Bronchial epithelial cell (primary cell): ENCODE measurements at regions not wholly inside any gene's neighbourhood (a gene's known extent, or its start where the extent isn't known, plus 50 kb on each side); places are given as distances from the start of the nearest gene placed in this dataset.
A peak's percentile ranks its signal among the peaks of the same experiment; 100 is the strongest.

Experiments
- DNase-seq: peaks from one replicate; pipeline ENCODE4 v3.0.0-alpha.2; 2010; ENCODE audit warnings: low read depth
- FAIRE-seq: peaks from 2 replicates; lab custom pipeline; 2011; peaks lifted over from hg19 to GRCh38; lab: Jason Lieb, UNC
- H3K27me3 ChIP-seq: 2 replicates; pipeline ENCODE4 v1.5.1; 2011; ENCODE audit warnings: low read length; ENCODE audit not compliant: control insufficient read depth, insufficient read depth
- H3K36me3 ChIP-seq: 2 replicates; pipeline ENCODE4 v1.5.1; 2011; ENCODE audit warnings: low read length; ENCODE audit not compliant: control insufficient read depth, insufficient read depth
- H3K4me3 ChIP-seq: 2 replicates; pipeline ENCODE4 v1.5.1; 2011; ENCODE audit warnings: mild to moderate bottlenecking, low read depth, low read length, control low read depth
- CTCF ChIP-seq: IDR thresholded peaks from 2 replicates; pipeline ENCODE4 v1.5.1; 2011; ENCODE audit warnings: mild to moderate bottlenecking, moderate library complexity, low read length, control low read depth, inconsistent platforms; ENCODE audit not compliant: insufficient read depth, severe bottlenecking

DNA sequence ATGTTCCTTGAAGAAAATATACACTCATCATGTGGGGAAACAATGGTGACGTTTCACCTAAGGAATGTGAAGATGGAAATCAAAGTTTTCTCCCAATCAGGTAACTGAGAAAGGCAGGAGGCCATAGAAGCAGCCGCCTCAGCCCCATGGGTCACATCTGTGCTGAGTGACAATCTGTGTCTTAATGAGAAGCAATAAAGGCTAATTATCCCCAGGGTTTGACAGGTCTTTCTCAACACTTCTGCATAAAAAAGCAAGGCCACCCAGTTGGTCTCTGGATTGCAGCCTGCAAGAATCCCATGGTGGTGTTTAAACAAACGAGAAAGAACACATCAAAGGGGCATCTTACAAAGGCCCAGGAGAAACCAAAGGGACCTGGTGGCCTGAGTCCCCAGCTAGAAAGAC lies 91.1 kb upstream of the TNS3 start:
- no peaks in the 10 kb centered on the region for H3K36me3 ChIP-seq
- TF ChIP-seq CTCF, result no peak
- DNase-seq (peak; percentile 29), FAIRE-seq (no peak)
- H3K27me3 ChIP-seq, result no peaks in the 10 kb centered on the region
- no peak overlapping the region for H3K4me3 ChIP-seq

DNA sequence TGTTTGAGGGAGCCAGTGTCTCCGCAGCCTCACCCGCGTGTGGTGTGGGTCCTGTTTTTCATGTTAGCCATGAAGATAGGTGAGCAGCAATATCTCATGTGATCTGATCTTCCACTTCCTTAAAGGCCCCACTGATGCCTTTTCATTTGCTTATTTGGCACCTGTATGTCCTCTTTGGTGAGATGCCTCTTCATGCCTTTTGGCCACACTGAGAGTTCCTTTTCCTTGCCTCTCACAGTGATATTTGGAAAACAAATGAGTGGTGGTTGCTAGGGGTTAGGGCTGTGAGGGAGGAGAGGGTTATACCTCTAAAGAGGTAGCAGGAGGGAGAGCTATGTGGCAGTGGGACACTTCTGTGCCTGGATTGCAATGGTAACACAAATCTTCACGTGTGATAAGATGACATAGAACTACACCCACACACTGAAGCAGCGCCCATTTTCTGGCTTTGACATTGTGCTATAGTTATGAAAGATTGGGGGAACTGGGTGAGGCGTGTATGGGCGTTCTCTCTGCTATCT lies 90.4 kb upstream of the TNS3 start:
- no peak overlapping the region for H3K4me3 ChIP-seq
- no peak for TF ChIP-seq CTCF
- DNase-seq (no peak), FAIRE-seq (no peak)
- no peaks in the 10 kb centered on the region for H3K36me3 ChIP-seq
- H3K27me3 ChIP-seq, result no peaks in the 10 kb centered on the region

DNA sequence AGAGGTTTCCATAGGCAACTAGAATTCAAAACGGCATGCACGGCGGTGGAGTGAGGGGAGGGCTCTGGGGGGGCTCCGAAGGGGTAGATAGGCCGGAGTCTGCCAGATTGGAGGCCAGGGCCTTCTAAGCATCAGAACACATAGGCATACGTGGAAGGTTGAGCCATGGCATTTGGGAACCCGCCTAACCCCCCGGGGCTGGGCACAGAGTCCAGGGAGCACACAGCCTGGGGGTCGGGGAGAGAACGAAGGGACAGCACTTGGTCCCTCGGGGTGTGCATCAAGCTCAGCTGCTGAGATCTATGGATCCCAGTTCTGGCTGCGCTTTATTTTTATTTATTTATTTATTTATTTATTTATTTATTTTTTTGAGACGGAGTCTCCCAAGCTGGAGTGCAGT lies 89.4 kb upstream of the TNS3 start:
- no peak overlapping the region for H3K4me3 ChIP-seq
- no peak for FAIRE-seq
- no peak for DNase-seq
- no peaks in the 10 kb centered on the region for H3K36me3 ChIP-seq
- H3K27me3 ChIP-seq, result no peaks in the 10 kb centered on the region
- no peak for TF ChIP-seq CTCF

DNA sequence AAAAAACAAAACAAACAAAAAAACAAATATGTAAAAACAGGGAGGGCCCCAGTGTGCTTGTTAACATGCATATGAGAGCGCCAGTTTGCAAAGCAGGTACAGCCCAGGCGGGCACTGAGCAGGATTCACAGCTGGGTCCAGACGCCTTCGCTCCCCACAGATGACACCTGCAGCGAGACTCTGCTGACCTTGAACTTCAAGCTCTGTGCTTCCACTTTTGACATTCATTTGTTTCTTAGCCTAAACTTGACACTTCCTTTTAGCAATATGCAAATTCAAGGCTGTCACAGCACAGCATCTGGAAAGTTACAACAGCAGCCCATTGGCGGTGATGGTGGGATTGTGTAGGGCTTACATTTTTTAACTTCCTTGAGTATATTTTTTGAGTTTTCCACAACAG lies 88.8 kb upstream of the TNS3 start:
- Histone ChIP-seq H3K27me3 (no peaks in the 10 kb centered on the region), H3K4me3 (no peak overlapping the region), H3K36me3 (no peaks in the 10 kb centered on the region)
- DNase-seq, result no peak
- no peak for FAIRE-seq
- no peak for TF ChIP-seq CTCF

GRCh38 chr7:47669901-47670384 lies 88.0 kb upstream of the TNS3 start:
- Histone ChIP-seq H3K27me3 (no peaks in the 10 kb centered on the region), H3K4me3 (no peak overlapping the region), H3K36me3 (no peaks in the 10 kb centered on the region)
- no peak for DNase-seq
- FAIRE-seq, result no peak
- TF ChIP-seq CTCF, result no peak
